ENCODE measurements at regions not wholly inside any gene's neighbourhood (a gene's known extent, or its start where the extent isn't known, plus 50 kb on each side); places are given as distances from the start of the nearest gene placed in this dataset.

- ATAC-seq = peak; percentile 80
- TF ChIP-seq ZNF70 (CRISPR knock-in tag; IDR thresholded peaks at IDR 0.05) (no peak), ZC3H10 (CRISPR knock-in tag; IDR thresholded peaks at IDR 0.05) (no peak), GLIS3 (CRISPR knock-in tag; IDR thresholded peaks at IDR 0.05) (no peak), CSDC2 (CRISPR knock-in tag; IDR thresholded peaks at IDR 0.05) (no peak), ZNF8 (CRISPR knock-in tag; IDR thresholded peaks at IDR 0.05) (no peak), PPARA (CRISPR knock-in tag; IDR thresholded peaks at IDR 0.05; ENCODE audit: borderline replicate concordance) (no peak), OSR1 (CRISPR knock-in tag; IDR thresholded peaks at IDR 0.05) (no peak), SNAI2 (CRISPR knock-in tag; IDR thresholded peaks at IDR 0.05) (no peak), ZFP30 (CRISPR knock-in tag; IDR thresholded peaks at IDR 0.05) (no peak), BACH2 (CRISPR knock-in tag; IDR thresholded peaks at IDR 0.05; ENCODE audit: borderline replicate concordance) (no peak), ESRRG (CRISPR knock-in tag; IDR thresholded peaks at IDR 0.05) (no peak), TOX (CRISPR knock-in tag; IDR thresholded peaks at IDR 0.05; ENCODE audit: borderline replicate concordance) (no peak), ISL1 (CRISPR knock-in tag; IDR thresholded peaks at IDR 0.05) (no peak), RARB (CRISPR knock-in tag; IDR thresholded peaks at IDR 0.05) (no peak), TCF4 (CRISPR knock-in tag; IDR thresholded peaks at IDR 0.05; ENCODE audit: borderline replicate concordance) (no peak), CSRNP3 (CRISPR knock-in tag; IDR thresholded peaks at IDR 0.05) (no peak)
- TF ChIP-seq, protein P1, sequence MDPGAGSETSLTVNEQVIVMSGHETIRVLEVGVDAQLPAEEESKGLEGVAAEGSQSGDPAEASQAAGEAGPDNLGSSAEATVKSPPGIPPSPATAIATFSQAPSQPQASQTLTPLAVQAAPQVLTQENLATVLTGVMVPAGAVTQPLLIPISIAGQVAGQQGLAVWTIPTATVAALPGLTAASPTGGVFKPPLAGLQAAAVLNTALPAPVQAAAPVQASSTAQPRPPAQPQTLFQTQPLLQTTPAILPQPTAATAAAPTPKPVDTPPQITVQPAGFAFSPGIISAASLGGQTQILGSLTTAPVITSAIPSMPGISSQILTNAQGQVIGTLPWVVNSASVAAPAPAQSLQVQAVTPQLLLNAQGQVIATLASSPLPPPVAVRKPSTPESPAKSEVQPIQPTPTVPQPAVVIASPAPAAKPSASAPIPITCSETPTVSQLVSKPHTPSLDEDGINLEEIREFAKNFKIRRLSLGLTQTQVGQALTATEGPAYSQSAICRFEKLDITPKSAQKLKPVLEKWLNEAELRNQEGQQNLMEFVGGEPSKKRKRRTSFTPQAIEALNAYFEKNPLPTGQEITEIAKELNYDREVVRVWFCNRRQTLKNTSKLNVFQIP (CRISPR knock-in tag; IDR thresholded peaks at IDR 0.05; ENCODE audit: borderline replicate concordance, low read depth) = no peak
- TF ChIP-seq, protein P2, sequence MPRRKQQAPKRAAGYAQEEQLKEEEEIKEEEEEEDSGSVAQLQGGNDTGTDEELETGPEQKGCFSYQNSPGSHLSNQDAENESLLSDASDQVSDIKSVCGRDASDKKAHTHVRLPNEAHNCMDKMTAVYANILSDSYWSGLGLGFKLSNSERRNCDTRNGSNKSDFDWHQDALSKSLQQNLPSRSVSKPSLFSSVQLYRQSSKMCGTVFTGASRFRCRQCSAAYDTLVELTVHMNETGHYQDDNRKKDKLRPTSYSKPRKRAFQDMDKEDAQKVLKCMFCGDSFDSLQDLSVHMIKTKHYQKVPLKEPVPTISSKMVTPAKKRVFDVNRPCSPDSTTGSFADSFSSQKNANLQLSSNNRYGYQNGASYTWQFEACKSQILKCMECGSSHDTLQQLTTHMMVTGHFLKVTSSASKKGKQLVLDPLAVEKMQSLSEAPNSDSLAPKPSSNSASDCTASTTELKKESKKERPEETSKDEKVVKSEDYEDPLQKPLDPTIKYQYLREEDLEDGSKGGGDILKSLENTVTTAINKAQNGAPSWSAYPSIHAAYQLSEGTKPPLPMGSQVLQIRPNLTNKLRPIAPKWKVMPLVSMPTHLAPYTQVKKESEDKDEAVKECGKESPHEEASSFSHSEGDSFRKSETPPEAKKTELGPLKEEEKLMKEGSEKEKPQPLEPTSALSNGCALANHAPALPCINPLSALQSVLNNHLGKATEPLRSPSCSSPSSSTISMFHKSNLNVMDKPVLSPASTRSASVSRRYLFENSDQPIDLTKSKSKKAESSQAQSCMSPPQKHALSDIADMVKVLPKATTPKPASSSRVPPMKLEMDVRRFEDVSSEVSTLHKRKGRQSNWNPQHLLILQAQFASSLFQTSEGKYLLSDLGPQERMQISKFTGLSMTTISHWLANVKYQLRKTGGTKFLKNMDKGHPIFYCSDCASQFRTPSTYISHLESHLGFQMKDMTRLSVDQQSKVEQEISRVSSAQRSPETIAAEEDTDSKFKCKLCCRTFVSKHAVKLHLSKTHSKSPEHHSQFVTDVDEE (CRISPR knock-in tag; IDR thresholded peaks at IDR 0.05) = no peak
Measured at GRCh38 chr3:152128356-152128755, 140.4 kb upstream of the MBNL1 start.

DNA sequence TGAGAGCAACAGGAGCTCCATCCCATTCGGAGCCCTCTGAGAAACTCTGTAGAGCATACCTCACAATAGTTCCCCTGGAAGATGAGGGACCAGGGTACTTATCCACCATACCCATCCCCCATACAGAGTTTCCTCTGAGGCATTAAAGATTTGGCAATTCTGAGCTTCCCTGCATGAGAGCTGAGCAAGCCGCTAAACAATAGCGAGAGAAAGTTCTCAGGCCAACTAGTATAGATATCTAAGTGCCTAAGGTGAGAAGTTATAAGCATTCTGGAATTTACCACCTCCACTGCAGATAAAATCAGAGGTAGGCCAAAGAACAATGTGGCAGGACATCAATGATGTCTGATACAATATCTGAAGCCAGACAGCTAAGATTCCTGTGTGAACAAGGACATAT, 129.1 kb upstream of the MBNL1 start:
- no peak for TF ChIP-seq CSRNP3 (CRISPR knock-in tag; IDR thresholded peaks at IDR 0.05)
- TF ChIP-seq ZNF70 (CRISPR knock-in tag; IDR thresholded peaks at IDR 0.05) = no peak
- TF ChIP-seq ARNTL (CRISPR knock-in tag; IDR thresholded peaks at IDR 0.05; ENCODE audit: borderline replicate concordance, low read depth) = no peak
- TF ChIP-seq ISL1 (CRISPR knock-in tag; IDR thresholded peaks at IDR 0.05) = no peak
- TF ChIP-seq ZFP30 (CRISPR knock-in tag; IDR thresholded peaks at IDR 0.05) = no peak
- TF ChIP-seq ZNF8 (CRISPR knock-in tag; IDR thresholded peaks at IDR 0.05) = no peak
- no peak for TF ChIP-seq CSDC2 (CRISPR knock-in tag; IDR thresholded peaks at IDR 0.05)
- TF ChIP-seq, protein P3, sequence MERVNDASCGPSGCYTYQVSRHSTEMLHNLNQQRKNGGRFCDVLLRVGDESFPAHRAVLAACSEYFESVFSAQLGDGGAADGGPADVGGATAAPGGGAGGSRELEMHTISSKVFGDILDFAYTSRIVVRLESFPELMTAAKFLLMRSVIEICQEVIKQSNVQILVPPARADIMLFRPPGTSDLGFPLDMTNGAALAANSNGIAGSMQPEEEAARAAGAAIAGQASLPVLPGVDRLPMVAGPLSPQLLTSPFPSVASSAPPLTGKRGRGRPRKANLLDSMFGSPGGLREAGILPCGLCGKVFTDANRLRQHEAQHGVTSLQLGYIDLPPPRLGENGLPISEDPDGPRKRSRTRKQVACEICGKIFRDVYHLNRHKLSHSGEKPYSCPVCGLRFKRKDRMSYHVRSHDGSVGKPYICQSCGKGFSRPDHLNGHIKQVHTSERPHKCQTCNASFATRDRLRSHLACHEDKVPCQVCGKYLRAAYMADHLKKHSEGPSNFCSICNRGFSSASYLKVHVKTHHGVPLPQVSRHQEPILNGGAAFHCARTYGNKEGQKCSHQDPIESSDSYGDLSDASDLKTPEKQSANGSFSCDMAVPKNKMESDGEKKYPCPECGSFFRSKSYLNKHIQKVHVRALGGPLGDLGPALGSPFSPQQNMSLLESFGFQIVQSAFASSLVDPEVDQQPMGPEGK (CRISPR knock-in tag; IDR thresholded peaks at IDR 0.05; ENCODE audit: borderline replicate concordance) = no peak
- TF ChIP-seq BACH2 (CRISPR knock-in tag; IDR thresholded peaks at IDR 0.05; ENCODE audit: borderline replicate concordance) = no peak
- TF ChIP-seq, protein P1 (CRISPR knock-in tag; IDR thresholded peaks at IDR 0.05; ENCODE audit: borderline replicate concordance, low read depth) = no peak
- TF ChIP-seq PPARA (CRISPR knock-in tag; IDR thresholded peaks at IDR 0.05; ENCODE audit: borderline replicate concordance) = no peak
- no peak for ATAC-seq
